GM10266 (cell line): ENCODE measurements at regions not wholly inside any gene's neighbourhood (a gene's known extent, or its start where the extent isn't known, plus 50 kb on each side); places are given as distances from the start of the nearest gene placed in this dataset.

ENCODE experiments used
- DNase-seq: peaks from one replicate; pipeline ENCODE4 v3.0.0; 2012; ENCODE audit errors: extremely low spot score
- TF ChIP-seq, protein P1 (sequence below): IDR thresholded peaks from 2 replicates; pipeline ENCODE4 v1.5.1; 2012; ENCODE audit warnings: mild to moderate bottlenecking, low read depth; ENCODE audit not compliant: control insufficient read depth, insufficient read depth; ENCODE audit errors: missing control alignments

DNA sequence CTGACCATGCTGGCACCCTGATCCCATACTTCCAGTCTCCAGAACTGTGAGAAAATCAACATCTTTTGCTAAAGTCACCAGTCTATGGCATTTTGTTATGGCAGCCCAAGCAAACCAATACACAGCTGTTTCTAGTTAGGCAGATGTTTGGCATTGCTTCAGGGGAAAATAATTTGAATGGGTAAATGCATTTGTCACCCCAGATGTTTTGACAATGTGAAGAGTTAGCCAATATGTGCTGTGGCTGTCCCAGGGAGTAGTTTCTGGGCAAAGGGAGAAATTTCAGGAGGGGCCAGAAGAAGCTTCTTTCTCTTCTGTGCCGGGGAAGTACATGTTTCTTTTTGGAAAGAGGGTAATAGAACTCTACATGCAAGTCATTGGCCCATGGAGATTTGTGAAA is 619.0 kb downstream of the SLC4A3 start:
- TF ChIP-seq, protein P1, sequence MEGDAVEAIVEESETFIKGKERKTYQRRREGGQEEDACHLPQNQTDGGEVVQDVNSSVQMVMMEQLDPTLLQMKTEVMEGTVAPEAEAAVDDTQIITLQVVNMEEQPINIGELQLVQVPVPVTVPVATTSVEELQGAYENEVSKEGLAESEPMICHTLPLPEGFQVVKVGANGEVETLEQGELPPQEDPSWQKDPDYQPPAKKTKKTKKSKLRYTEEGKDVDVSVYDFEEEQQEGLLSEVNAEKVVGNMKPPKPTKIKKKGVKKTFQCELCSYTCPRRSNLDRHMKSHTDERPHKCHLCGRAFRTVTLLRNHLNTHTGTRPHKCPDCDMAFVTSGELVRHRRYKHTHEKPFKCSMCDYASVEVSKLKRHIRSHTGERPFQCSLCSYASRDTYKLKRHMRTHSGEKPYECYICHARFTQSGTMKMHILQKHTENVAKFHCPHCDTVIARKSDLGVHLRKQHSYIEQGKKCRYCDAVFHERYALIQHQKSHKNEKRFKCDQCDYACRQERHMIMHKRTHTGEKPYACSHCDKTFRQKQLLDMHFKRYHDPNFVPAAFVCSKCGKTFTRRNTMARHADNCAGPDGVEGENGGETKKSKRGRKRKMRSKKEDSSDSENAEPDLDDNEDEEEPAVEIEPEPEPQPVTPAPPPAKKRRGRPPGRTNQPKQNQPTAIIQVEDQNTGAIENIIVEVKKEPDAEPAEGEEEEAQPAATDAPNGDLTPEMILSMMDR, result no peak
- DNase-seq, result no peak

DNA sequence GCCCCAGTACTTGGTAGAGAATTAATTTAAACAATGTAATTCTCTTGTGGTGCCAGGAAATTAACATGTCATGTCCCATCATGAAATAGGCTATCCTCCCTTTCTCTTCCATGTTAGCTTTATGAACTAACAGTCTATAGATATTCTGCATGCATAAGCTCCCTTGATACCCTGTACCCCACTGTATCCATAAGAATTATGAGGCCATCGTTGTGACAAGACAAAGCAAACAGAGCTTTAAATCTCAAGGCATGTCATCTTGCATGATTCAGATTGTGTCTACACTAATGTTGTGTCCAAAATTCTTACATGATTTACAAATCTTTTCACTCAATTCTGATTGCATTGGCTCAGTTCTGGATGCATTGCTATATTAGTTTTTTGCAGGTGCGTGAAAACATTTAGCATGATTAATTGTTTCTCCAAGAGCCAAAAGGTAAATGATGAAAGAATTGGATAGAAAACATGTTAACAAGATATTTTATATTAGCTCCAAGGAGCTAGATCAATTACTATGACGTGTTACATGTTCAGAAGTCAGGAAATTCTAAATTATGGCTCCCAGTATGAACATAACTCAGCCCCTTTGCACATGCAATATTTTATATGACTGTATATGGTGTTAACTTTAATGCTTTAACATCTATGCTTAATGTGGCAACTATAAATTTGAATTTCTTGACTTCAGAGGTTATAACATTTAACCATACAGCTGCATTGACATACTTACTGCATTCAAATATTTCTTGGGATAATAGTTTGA is 620.3 kb downstream of the SLC4A3 start:
- TF ChIP-seq, protein P1, result no peak
- no peak for DNase-seq

DNA sequence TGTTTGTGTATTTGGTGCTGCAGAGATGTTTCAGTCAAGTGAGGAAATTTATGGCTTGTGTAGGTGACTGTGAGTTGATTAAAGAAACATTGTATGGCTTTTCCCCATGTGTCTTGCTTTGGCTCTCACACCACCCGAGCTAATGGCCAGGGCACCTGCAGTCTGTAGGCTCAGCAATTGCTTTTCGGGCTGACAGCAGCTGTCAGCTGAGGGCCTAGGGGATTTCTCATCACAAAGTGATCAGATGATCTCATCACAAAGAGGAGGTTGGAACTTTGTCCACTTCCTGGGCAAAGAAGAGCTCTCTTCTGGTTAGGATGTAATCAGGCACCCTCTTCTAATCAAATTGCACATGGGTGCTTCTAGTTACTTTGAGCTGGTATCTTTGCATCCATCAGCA is 632.2 kb downstream of the SLC4A3 start:
- TF ChIP-seq, protein P1, result no peak
- no peak for DNase-seq

DNA sequence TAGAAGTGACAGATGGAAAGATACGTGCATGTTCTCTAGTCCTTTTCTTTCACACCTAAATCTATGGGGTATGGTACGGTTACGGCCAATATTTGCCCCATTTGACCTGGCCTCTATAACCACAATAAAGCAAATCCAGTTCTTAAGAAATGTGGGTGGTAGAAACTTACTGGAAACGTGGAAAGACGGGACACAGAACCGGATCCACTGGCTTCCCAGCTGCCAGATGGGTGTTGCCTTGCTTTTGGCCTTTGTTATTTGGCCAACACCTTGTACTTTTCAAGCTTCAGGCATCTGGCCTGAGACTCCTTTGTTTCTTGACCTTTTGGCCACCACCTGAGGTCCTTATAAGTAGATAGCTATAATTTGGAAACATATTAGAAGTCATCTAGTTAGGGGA is 635.9 kb downstream of the SLC4A3 start:
- no peak for DNase-seq
- TF ChIP-seq, protein P1, result no peak

DNA sequence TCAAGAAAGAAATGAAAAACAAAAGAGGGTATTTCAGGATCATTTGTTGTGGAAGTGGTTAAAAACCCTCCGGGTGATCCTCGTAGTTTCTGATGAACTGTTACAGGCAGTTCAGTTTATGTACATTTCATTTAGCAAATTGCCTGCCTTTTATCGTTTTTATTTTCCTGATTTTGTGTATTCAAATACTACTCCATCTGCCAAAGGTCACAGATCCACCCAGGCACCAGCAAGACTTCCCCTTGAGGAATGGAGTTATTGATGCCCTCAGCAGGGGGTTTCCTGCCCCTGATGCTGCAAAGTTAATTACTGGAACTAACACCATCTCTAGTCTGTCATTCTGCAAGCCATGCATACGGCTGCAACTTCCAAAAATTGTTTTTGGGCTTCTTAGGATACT is 641.9 kb downstream of the SLC4A3 start:
- TF ChIP-seq, protein P1, result no peak
- DNase-seq, result no peak

DNA sequence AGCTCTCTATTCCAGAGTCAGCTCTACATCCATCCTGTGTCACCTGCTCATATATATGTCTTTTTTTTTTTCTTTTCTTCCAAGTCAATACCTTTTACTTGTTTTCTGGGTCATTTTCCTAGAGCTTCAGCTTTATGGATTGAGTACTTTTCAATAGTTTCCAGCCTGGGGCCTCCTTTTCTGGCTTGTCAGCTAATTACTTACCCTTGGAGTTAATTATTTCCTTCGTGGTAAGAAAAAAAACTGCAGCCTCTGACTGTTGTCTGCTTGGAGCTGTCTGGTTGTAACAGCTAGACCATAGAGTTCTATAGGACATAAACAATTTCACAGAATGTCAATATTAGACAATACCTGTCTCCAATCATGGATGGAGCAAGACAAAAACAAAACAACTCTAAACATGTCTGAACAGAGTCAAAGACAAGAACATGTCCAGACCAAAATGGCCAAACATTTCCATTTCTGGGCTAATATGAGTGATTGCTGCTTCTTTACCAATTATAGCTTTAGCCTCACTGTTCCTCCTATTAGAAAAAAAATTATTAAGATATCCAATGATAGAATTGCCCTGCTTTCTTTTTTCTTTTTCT is 643.1 kb downstream of the SLC4A3 start:
- no peak for DNase-seq
- TF ChIP-seq, protein P1, result no peak

DNA sequence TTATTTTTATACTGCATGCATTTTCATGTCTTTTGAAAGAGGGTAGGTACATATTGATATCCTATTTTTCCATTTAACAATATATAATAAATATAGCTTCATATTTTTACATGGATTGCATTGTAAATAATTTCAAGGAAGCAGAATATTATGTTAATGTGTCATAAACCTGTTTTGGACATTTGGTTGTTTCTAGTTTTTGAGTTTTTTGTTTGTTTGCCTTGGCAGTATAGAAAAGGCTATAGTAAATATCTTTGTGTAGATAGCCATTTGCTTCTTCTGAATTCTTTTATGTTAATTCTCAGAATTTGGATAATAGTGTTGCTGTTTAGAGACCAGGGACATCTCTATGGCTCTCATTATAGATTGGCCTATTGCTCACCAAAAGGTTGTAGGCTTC is 645.2 kb downstream of the SLC4A3 start:
- TF ChIP-seq, protein P1, result no peak
- DNase-seq, result no peak
